ENCODE measurements at regions not wholly inside any gene's neighbourhood (a gene's known extent, or its start where the extent isn't known, plus 50 kb on each side); places are given as distances from the start of the nearest gene placed in this dataset.

GRCh38 chr1:29894311-29894710, 658.0 kb downstream of the PTPRU start:
- FAIRE-seq (no peak), DNase-seq (ENCODE audit: insufficient read length) (no peak)
- no peak for TF ChIP-seq POLR2A (IDR thresholded peaks at IDR 0.05; ENCODE audit: low read depth, low read length)
- TF ChIP-seq TAF1 (IDR thresholded peaks at IDR 0.05; ENCODE audit: borderline replicate concordance, low read depth, low read length), result no peak
- no peak for TF ChIP-seq POLR2AphosphoS5 (IDR thresholded peaks at IDR 0.05; ENCODE audit: low read depth, low read length)

GRCh38 chr1:29893806-29894205, 657.5 kb downstream of the PTPRU start:
- FAIRE-seq, result no peak
- no peak for DNase-seq (ENCODE audit: insufficient read length)
- no peak for TF ChIP-seq POLR2A (IDR thresholded peaks at IDR 0.05; ENCODE audit: low read depth, low read length)
- no peak for TF ChIP-seq TAF1 (IDR thresholded peaks at IDR 0.05; ENCODE audit: borderline replicate concordance, low read depth, low read length)
- no peak for TF ChIP-seq POLR2AphosphoS5 (IDR thresholded peaks at IDR 0.05; ENCODE audit: low read depth, low read length)

GRCh38 chr1:29893046-29893723, 656.9 kb downstream of the PTPRU start:
- TF ChIP-seq POLR2A (IDR thresholded peaks at IDR 0.05; ENCODE audit: low read depth, low read length), result no peak
- no peak for TF ChIP-seq TAF1 (IDR thresholded peaks at IDR 0.05; ENCODE audit: borderline replicate concordance, low read depth, low read length)
- no peak for TF ChIP-seq POLR2AphosphoS5 (IDR thresholded peaks at IDR 0.05; ENCODE audit: low read depth, low read length)
- DNase-seq (ENCODE audit: insufficient read length), result no peak
- no peak for FAIRE-seq

- FAIRE-seq (no peak), DNase-seq (ENCODE audit: insufficient read length) (no peak)
- TF ChIP-seq TAF1 (IDR thresholded peaks at IDR 0.05; ENCODE audit: borderline replicate concordance, low read depth, low read length), result no peak
- no peak for TF ChIP-seq POLR2A (IDR thresholded peaks at IDR 0.05; ENCODE audit: low read depth, low read length)
- TF ChIP-seq POLR2AphosphoS5 (IDR thresholded peaks at IDR 0.05; ENCODE audit: low read depth, low read length), result no peak
Observed at GRCh38 chr1:29892247-29892646, 655.9 kb downstream of the PTPRU start.

GRCh38 chr1:29890201-29890959, 654.1 kb downstream of the PTPRU start:
- DNase-seq (ENCODE audit: insufficient read length) (no peak), FAIRE-seq (no peak)
- no peak for TF ChIP-seq TAF1 (IDR thresholded peaks at IDR 0.05; ENCODE audit: borderline replicate concordance, low read depth, low read length)
- no peak for TF ChIP-seq POLR2A (IDR thresholded peaks at IDR 0.05; ENCODE audit: low read depth, low read length)
- TF ChIP-seq POLR2AphosphoS5 (IDR thresholded peaks at IDR 0.05; ENCODE audit: low read depth, low read length), result no peak

DNA sequence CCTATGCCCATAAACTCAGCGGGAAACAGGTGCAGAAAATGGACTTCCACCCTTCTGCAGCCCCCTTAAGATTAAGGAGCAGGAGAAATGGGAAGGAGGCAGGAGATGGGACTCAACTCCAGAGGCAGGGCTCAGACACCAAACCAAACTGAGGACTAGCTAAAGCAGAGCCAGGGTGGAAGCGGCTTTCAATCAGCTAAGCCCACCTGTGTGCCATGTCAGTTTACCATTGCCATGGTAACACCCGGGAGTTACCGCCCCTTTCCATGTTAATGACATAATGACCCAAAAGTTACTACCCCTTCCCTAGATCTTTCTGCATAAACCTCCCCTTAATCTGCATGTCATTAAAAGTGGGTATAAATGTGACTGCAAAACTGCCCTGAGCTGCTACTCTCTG, 653.5 kb downstream of the PTPRU start:
- TF ChIP-seq POLR2A (IDR thresholded peaks at IDR 0.05; ENCODE audit: low read depth, low read length) (no peak), POLR2AphosphoS5 (IDR thresholded peaks at IDR 0.05; ENCODE audit: low read depth, low read length) (no peak), TAF1 (IDR thresholded peaks at IDR 0.05; ENCODE audit: borderline replicate concordance, low read depth, low read length) (no peak)
- no peak for FAIRE-seq
- no peak for DNase-seq (ENCODE audit: insufficient read length)

GRCh38 chr1:29884740-29885139, 648.4 kb downstream of the PTPRU start:
- TF ChIP-seq POLR2AphosphoS5 (IDR thresholded peaks at IDR 0.05; ENCODE audit: low read depth, low read length), result no peak
- no peak for TF ChIP-seq TAF1 (IDR thresholded peaks at IDR 0.05; ENCODE audit: borderline replicate concordance, low read depth, low read length)
- TF ChIP-seq POLR2A (IDR thresholded peaks at IDR 0.05; ENCODE audit: low read depth, low read length), result no peak
- FAIRE-seq (no peak), DNase-seq (ENCODE audit: insufficient read length) (no peak)

DNA sequence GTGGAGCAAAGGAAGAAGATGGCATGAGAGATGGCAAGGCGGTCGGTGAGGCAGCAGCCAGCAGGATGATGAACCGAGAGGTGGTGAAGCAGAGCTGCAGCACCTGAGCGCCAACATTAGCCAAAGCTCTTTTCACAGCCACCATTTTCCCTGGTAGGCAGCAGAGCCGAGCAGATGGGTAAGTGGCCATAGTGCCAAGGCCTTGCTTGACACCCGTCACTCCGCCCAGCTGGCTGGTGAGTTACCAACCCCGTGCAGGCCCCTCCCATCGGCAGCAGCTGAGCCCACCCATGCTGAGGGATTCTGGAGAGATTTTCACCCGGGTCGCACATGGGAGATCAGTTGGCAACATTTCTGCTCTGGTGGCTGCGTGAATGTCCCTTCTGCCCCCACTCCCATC, 647.7 kb downstream of the PTPRU start:
- TF ChIP-seq TAF1 (IDR thresholded peaks at IDR 0.05; ENCODE audit: borderline replicate concordance, low read depth, low read length), result no peak
- TF ChIP-seq POLR2A (IDR thresholded peaks at IDR 0.05; ENCODE audit: low read depth, low read length), result no peak
- no peak for TF ChIP-seq POLR2AphosphoS5 (IDR thresholded peaks at IDR 0.05; ENCODE audit: low read depth, low read length)
- FAIRE-seq, result no peak

GRCh38 chr1:29883411-29883832, 647.1 kb downstream of the PTPRU start:
- FAIRE-seq, result no peak
- no peak for TF ChIP-seq POLR2AphosphoS5 (IDR thresholded peaks at IDR 0.05; ENCODE audit: low read depth, low read length)
- TF ChIP-seq POLR2A (IDR thresholded peaks at IDR 0.05; ENCODE audit: low read depth, low read length), result no peak
- no peak for TF ChIP-seq TAF1 (IDR thresholded peaks at IDR 0.05; ENCODE audit: borderline replicate concordance, low read depth, low read length)

More for the DNA sequence above, 647.7 kb downstream of the PTPRU start:
- no peak for DNase-seq (ENCODE audit: insufficient read length)

GRCh38 chr1:29880556-29880955, 644.2 kb downstream of the PTPRU start:
- no peak for TF ChIP-seq POLR2AphosphoS5 (IDR thresholded peaks at IDR 0.05; ENCODE audit: low read depth, low read length)
- no peak for DNase-seq (ENCODE audit: insufficient read length)
- FAIRE-seq, result no peak

More at GRCh38 chr1:29883411-29883832, 647.1 kb downstream of the PTPRU start:
- DNase-seq (ENCODE audit: insufficient read length), result no peak

DNA sequence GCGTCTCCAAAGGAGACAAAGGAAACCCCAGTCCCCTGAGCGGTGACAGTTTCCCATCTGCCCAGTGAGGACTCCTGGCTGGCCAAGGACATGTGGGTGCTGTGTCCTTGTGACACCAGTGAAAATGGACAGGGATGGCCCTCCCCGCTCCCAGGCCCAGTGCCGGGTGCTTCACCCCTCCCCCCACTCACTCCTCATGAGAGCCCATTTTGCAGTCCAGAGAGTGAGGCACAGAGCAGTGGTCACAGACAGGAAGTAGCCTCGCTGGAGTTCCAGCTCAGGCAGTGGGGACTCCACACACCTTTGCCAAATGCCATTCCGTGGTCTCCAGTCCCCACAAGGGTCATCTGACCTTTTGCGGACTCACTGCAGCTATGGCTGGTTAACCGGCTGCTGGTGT, 642.9 kb downstream of the PTPRU start:
- TF ChIP-seq POLR2AphosphoS5 (IDR thresholded peaks at IDR 0.05; ENCODE audit: low read depth, low read length), result no peak
- no peak for TF ChIP-seq POLR2A (IDR thresholded peaks at IDR 0.05; ENCODE audit: low read depth, low read length)
- TF ChIP-seq TAF1 (IDR thresholded peaks at IDR 0.05; ENCODE audit: borderline replicate concordance, low read depth, low read length), result no peak
- no peak for DNase-seq (ENCODE audit: insufficient read length)
- FAIRE-seq, result no peak

DNA sequence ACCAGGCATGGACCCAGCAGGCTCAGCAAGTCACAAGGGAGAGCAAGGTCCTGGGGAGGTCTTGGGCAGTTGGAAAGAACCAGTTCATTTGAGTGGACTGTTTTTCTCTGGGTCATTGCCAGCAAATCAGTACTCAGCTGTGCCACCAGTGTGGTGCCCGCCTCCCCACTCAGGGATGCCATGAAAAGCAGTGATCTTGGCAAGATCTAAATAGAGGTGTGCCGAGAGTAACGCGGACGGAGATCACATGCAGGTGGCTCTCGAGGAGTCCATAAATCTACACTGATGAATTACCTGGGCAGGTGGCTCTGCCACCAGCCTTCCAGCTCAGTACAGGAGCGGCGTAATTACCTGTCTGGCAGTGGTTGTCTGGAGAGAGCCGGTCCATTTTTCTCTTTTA, 642.2 kb downstream of the PTPRU start:
- no peak for TF ChIP-seq POLR2AphosphoS5 (IDR thresholded peaks at IDR 0.05; ENCODE audit: low read depth, low read length)
- TF ChIP-seq POLR2A (IDR thresholded peaks at IDR 0.05; ENCODE audit: low read depth, low read length), result no peak
- TF ChIP-seq TAF1 (IDR thresholded peaks at IDR 0.05; ENCODE audit: borderline replicate concordance, low read depth, low read length), result no peak
- no peak for DNase-seq (ENCODE audit: insufficient read length)
- FAIRE-seq, result no peak
